OCI-LY7 (cell line): ENCODE measurements at regions not wholly inside any gene's neighbourhood (a gene's known extent, or its start where the extent isn't known, plus 50 kb on each side); places are given as distances from the start of the nearest gene placed in this dataset.

Source experiments
- EZH2phosphoT487 ChIP-seq: fragments of 200-600 bp; sonication (generic); IDR thresholded peaks from 2 replicates; pipeline ENCODE4 v1.6.1; 2018; ENCODE audit warnings: low read depth, borderline replicate concordance, mild to moderate bottlenecking, mixed run types, antibody characterized with exemption, low read length, moderate library complexity, mixed read lengths
- TF ChIP-seq, protein P1 (sequence below): fragments of 200-600 bp; sonication (generic); conservative IDR thresholded peaks from 2 replicates; pipeline ENCODE4 v1.5.1; 2014; ENCODE audit warnings: mild to moderate bottlenecking, antibody characterized with exemption, low read length, moderate library complexity, mixed read lengths

DNA sequence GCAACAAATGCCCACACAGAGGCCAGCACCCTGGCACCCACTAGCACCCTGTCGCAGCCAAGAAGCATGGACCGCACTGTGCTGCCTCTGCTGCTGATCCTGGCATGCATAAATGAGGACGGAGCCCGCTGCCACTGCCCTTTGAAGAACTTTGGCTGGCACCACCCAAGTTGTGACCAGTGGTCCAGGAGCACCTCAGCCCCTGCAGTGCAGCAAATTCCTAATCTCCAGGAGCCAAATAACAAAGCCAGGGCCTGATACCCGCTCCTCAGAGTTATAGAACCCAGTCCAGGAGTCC, 807.2 kb downstream of the GLUD2 start:
- TF ChIP-seq, protein P1, sequence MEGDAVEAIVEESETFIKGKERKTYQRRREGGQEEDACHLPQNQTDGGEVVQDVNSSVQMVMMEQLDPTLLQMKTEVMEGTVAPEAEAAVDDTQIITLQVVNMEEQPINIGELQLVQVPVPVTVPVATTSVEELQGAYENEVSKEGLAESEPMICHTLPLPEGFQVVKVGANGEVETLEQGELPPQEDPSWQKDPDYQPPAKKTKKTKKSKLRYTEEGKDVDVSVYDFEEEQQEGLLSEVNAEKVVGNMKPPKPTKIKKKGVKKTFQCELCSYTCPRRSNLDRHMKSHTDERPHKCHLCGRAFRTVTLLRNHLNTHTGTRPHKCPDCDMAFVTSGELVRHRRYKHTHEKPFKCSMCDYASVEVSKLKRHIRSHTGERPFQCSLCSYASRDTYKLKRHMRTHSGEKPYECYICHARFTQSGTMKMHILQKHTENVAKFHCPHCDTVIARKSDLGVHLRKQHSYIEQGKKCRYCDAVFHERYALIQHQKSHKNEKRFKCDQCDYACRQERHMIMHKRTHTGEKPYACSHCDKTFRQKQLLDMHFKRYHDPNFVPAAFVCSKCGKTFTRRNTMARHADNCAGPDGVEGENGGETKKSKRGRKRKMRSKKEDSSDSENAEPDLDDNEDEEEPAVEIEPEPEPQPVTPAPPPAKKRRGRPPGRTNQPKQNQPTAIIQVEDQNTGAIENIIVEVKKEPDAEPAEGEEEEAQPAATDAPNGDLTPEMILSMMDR: no peak
- TF ChIP-seq EZH2phosphoT487: no peak
